AG10803 (cell line): ENCODE measurements at regions not wholly inside any gene's neighbourhood (a gene's known extent, or its start where the extent isn't known, plus 50 kb on each side); places are given as distances from the start of the nearest gene placed in this dataset.

Experiments used
- DNase-seq: peaks from one replicate; pipeline ENCODE4 v3.0.0; 2010; ENCODE audit warnings: low read depth
- H3K4me3 ChIP-seq: 2 replicates; pipeline ENCODE4 v1.5.1; 2011; ENCODE audit warnings: mild to moderate bottlenecking, low read length, control low read depth
- TF ChIP-seq, protein P1 (sequence below): conservative IDR thresholded peaks from 2 replicates; pipeline ENCODE4 v1.5.1; 2011; ENCODE audit warnings: mild to moderate bottlenecking, low read length, control low read depth, inconsistent platforms

DNA sequence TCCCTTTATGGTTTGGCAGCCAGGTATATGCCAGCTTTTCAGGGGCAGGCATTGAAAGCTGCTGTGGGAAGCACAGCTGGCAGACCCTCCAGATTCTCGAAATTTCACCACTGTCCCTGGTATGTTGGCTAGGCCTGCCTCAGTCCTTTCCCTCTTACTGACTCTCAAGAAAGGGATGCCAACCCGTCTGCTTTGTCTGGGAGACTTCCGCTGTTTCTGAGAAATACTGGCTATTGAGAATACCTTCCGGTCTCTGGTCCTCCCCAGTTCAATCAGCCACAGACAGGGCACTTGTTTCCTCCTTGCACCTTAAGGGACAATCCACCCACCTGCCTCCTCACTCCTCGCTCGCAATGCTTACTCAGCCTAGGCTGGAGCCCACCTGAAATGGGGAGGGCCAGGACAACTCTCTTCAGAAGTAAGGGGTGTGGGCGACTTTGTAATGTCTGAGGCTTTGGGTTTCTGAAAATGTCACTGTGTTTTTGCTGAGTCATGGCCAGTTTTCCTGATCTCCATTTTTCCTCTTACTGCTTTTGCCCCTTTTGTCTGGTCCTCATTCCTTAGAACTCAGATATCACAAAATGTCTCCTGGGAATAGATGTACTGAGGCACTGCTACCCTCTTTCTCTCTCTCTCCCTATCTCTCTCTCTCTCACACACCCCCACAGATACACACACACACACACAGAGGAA is 571.1 kb downstream of the TNS1 start:
- no peak overlapping the region for H3K4me3 ChIP-seq
- TF ChIP-seq, protein P1, sequence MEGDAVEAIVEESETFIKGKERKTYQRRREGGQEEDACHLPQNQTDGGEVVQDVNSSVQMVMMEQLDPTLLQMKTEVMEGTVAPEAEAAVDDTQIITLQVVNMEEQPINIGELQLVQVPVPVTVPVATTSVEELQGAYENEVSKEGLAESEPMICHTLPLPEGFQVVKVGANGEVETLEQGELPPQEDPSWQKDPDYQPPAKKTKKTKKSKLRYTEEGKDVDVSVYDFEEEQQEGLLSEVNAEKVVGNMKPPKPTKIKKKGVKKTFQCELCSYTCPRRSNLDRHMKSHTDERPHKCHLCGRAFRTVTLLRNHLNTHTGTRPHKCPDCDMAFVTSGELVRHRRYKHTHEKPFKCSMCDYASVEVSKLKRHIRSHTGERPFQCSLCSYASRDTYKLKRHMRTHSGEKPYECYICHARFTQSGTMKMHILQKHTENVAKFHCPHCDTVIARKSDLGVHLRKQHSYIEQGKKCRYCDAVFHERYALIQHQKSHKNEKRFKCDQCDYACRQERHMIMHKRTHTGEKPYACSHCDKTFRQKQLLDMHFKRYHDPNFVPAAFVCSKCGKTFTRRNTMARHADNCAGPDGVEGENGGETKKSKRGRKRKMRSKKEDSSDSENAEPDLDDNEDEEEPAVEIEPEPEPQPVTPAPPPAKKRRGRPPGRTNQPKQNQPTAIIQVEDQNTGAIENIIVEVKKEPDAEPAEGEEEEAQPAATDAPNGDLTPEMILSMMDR = no peak
- no peak for DNase-seq

DNA sequence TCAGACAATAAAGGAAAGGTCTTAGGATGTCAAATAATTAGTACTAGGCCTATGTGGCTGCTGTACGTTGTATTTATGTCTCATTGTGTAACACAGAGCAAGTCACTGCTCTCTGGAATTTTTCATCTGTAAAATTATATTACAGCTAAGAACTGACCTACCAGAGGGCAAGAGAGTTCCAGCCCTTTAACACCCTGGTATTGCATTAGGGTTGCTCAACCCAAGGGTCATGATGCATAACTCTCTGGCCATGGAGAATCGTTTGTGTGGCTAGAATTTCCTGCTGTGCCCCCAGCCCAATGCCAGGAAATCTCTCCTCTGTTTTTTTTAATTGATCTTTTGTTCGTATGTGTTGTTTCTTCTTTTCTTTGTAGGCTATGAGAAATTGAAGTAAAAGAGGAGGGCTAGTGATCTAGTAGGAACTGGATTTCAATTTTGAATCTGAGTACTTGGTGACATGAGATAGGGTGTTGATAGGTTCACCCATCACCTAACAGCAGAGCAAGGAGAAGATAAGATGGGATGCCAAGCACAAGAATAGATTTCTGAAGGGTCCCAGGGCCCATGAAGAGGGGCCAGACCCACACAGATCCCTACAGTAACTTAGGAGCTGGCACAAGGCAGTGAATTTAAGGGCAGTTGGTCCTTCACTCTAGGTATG is 571.2 kb upstream of the TNP1 start:
- H3K4me3 ChIP-seq = no peak overlapping the region
- peak; percentile 80 for DNase-seq
- TF ChIP-seq, protein P1 = no peak

DNA sequence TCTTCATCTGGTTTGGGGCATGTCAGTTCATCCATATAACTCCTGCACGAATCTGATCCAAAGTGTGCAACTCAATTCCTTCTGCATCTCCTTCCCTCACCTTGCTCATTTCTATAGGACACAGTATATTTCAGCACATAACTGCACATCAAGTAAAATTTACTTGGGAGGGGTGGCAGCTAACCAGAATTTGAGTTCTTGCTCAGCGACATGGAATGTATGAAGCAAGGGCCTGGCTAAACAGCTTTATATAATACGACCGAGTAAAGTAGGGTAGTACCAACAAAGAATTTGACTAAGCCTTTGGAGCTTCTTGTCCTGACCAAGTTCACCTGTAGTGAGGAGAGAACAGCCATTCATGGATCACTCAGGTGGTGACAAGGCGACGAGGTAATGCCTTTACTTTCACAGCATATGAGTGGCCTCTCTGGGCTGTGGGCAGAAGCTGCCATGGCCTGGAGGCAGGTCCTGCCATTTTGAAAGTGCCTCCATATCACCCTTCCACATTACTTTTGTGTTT is 570.2 kb upstream of the TNP1 start:
- TF ChIP-seq, protein P1 = no peak

DNA sequence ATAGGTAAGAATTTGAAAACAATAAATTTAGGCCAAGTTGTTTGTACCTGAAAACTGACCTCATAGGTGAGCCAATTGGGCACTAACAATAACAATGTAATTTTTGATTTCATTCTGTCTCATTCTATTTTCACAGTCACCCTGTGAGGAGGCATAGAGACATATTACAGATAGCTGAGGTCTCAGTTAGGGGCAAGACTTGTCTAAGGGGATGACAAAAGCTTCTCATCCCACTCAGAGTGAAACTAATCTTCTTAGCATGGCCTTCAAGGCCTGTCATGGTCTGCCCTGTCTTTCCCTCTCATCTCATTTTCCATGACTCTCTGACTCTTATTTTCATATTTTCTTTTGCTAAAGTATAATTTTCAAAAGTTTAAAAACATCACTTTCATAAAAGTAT is 562.0 kb upstream of the TNP1 start:
- H3K4me3 ChIP-seq = no peak overlapping the region
- no peak for DNase-seq
- TF ChIP-seq, protein P1 = no peak

More for the DNA sequence above, 570.2 kb upstream of the TNP1 start:
- no peak overlapping the region for H3K4me3 ChIP-seq
- DNase-seq = peak; percentile 70

DNA sequence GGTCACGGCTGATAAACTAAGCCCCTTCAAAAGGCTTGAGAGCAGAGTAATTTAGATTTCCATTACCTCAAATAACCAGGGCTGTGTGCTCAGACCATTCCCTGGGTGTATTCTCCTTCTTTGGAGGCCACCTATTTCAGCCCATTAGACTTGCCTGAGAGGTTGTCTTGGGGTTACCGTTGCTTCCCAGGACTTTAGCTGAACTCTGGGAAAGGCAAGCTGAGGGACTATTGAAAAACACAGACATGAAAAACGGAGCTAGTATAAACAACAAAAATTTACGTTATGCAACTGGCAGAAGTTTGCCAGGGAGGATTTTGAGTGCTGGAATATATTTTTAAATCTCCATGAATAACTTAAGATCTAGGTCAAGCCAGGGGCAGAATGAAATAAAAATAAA is 561.0 kb upstream of the TNP1 start:
- TF ChIP-seq, protein P1 = no peak
- no peak overlapping the region for H3K4me3 ChIP-seq
- DNase-seq = no peak

DNA sequence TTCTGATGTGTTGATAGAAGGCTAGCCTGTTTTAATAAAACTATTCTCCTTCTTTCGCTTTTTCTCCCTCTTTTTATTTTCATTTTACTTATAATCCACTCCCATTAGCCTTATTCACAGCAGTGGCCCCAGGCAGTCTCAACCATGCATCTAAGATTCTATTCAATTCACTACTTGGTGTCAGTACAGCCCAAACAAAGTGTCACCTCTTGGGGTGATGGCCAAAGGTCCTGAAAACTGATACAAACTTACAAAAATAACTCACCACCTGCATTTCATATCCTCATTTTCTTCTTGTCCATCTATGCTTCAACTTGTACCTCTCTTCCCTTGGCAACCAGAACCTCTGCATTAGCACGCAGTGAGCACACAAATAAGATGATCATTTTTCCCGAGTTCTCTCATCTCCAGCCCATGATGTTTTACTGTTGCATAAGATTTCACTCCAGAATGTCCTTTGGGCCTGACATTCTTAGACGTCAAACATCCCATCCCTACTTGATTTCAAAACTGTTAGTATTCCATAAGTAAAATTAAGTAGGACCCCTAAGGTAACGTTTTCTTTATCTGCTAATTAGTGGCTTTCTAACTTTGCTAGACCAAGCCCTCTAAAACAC is 559.3 kb upstream of the TNP1 start:
- DNase-seq = no peak
- TF ChIP-seq, protein P1 = no peak
- H3K4me3 ChIP-seq = no peak overlapping the region
